Sigmoid colon (tissue), 3 donors: ENCODE measurements at regions not wholly inside any gene's neighbourhood (a gene's known extent, or its start where the extent isn't known, plus 50 kb on each side); places are given as distances from the start of the nearest gene placed in this dataset.

Source experiments
- POLR2A ChIP-seq, 2 donors: fragments of 450-650 bp; IDR thresholded peaks; one replicate each; pipeline ENCODE4 v1.6.1; 2016; ENCODE audit warnings: antibody characterized with exemption in 2 of 2, mild to moderate bottlenecking in 2 of 2, moderate library complexity in 2 of 2
- TF ChIP-seq, protein P1 (sequence below), 4 experiments: fragments of 450-650 bp in 3 of 4; fragments of 200-600 bp in 1 of 4; IDR thresholded peaks; one replicate each; pipeline ENCODE4 v1.5.1; 2016 to 2019; ENCODE audit warnings: antibody characterized with exemption in 4 of 4, mild to moderate bottlenecking in 3 of 4, moderate library complexity in 2 of 4

DNA sequence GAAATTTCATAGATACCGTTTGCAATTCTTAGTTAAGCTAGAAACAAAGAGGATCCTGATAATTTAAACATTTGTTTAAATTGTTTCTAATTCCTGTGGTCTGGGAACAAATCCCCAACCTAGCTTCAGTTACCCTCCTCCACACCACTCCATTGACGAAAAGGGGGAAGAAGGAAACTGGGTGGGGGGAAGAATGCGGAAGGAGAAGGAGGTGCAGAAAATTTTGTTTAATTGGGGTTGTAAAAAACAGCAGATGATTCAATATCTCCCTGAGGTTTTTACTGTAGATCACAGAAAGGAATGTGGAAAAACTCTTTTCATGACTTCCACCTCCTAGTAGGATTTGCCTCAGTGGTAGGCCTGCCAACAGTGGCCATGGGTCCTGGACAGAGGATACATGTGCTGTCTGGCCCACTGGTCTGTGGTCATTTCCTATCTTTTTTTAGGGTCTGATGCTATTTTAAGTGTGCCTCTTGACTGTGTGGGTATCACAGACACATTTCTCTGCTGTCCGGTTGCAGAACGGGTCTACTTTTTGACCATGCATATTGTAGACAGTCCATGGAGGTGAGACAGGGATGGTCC is 122.9 kb upstream of the PCED1B start:
- TF ChIP-seq, protein P1, sequence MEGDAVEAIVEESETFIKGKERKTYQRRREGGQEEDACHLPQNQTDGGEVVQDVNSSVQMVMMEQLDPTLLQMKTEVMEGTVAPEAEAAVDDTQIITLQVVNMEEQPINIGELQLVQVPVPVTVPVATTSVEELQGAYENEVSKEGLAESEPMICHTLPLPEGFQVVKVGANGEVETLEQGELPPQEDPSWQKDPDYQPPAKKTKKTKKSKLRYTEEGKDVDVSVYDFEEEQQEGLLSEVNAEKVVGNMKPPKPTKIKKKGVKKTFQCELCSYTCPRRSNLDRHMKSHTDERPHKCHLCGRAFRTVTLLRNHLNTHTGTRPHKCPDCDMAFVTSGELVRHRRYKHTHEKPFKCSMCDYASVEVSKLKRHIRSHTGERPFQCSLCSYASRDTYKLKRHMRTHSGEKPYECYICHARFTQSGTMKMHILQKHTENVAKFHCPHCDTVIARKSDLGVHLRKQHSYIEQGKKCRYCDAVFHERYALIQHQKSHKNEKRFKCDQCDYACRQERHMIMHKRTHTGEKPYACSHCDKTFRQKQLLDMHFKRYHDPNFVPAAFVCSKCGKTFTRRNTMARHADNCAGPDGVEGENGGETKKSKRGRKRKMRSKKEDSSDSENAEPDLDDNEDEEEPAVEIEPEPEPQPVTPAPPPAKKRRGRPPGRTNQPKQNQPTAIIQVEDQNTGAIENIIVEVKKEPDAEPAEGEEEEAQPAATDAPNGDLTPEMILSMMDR (IDR thresholded peaks at IDR 0.05) = no peak
- TF ChIP-seq POLR2A (IDR thresholded peaks at IDR 0.05) = no peak
